OCI-LY3 (cell line): ENCODE measurements at regions not wholly inside any gene's neighbourhood (a gene's known extent, or its start where the extent isn't known, plus 50 kb on each side); places are given as distances from the start of the nearest gene placed in this dataset.

Experiments
- H2AFZ ChIP-seq: fragments of 200-600, 300-600 bp; shearing (Covaris generic); 2 replicates; pipeline ENCODE4 v1.6.0; 2014; ENCODE audit warnings: antibody characterized with exemption, low read depth, low read length
- H3K27ac ChIP-seq: fragments of 200-600, 300-600 bp; sonication (generic); 2 replicates; pipeline ENCODE4 v1.5.1; 2014; ENCODE audit warnings: mild to moderate bottlenecking, low read length, moderate library complexity, mixed read lengths
- H3K27me3 ChIP-seq: fragments of 200-600, 300-600 bp; sonication (generic); 2 replicates; pipeline ENCODE4 v1.6.1; 2014; ENCODE audit warnings: low read depth, low read length, mixed read lengths
- H3K36me3 ChIP-seq: fragments of 200-600, 300-600 bp; sonication (generic); replicated peaks from 2 replicates; pipeline ENCODE3; 2014; ENCODE audit warnings: low read depth, low read length, mixed read lengths
- H3K4me1 ChIP-seq: fragments of 300-600, 200-600 bp; sonication (generic); 2 replicates; pipeline ENCODE4 v1.6.1; 2014; ENCODE audit warnings: low read length, mixed read lengths
- H3K4me2 ChIP-seq: fragments of 200-600, 300-600 bp; sonication (generic); 2 replicates; pipeline ENCODE4 v1.6.1; 2014; ENCODE audit warnings: low read length, mixed read lengths
- H3K4me3 ChIP-seq: fragments of 300-600, 200-600 bp; sonication (generic); 2 replicates; pipeline ENCODE4 v1.5.1; 2014; ENCODE audit warnings: antibody characterized with exemption, mild to moderate bottlenecking, low read length, moderate library complexity
- H3K79me2 ChIP-seq: fragments of 300-600, 200-600 bp; shearing (Covaris generic); 2 replicates; pipeline ENCODE4 v1.6.1; 2014; ENCODE audit warnings: mild to moderate bottlenecking, low read length, mixed read lengths
- H3K9ac ChIP-seq: fragments of 300-600, 200-600 bp; shearing (Covaris generic); 2 replicates; pipeline ENCODE4 v1.6.0; 2014; ENCODE audit warnings: mild to moderate bottlenecking, low read length, moderate library complexity
- H3K9me3 ChIP-seq: fragments of 200-600, 300-600 bp; shearing (Covaris generic); 2 replicates; pipeline ENCODE4 v1.6.1; 2014; ENCODE audit warnings: low read length, mixed read lengths; ENCODE audit not compliant: insufficient read depth
- H4K20me1 ChIP-seq: fragments of 200-600, 300-600 bp; sonication (generic); 2 replicates; pipeline ENCODE4 v1.6.1; 2016; ENCODE audit warnings: low read length, mixed read lengths; ENCODE audit not compliant: insufficient read depth
- CTCF ChIP-seq: fragments of 200-600, 300-600 bp; sonication (generic); IDR thresholded peaks from 2 replicates; pipeline ENCODE4 v1.5.1; 2014; ENCODE audit warnings: antibody characterized with exemption, low read length, low read depth
- EZH2phosphoT487 ChIP-seq: fragments of 200-600 bp; shearing (Covaris generic); IDR thresholded peaks from 2 replicates; pipeline ENCODE4 v1.6.1; 2018; ENCODE audit warnings: antibody characterized with exemption, mixed run types, low read depth

- H3K4me2 ChIP-seq = no peak overlapping the region
- no peaks in the 10 kb centered on the region for H3K4me1 ChIP-seq
- H3K27ac ChIP-seq = no peak overlapping the region
- no peaks in the 10 kb centered on the region for H4K20me1 ChIP-seq
- H3K27me3 ChIP-seq = no peaks in the 10 kb centered on the region
- no peak overlapping the region for H2AFZ ChIP-seq
- H3K4me3 ChIP-seq = no peak overlapping the region
- TF ChIP-seq CTCF = no peak
- no peak for TF ChIP-seq EZH2phosphoT487
- H3K36me3 ChIP-seq = no peaks in the 10 kb centered on the region
- H3K9me3 ChIP-seq = no peaks in the 10 kb centered on the region
- no peaks in the 10 kb centered on the region for H3K79me2 ChIP-seq
- no peak overlapping the region for H3K9ac ChIP-seq
Observed at GRCh38 chrX:124665621-124666400, 319.4 kb downstream of the SH2D1A start.

GRCh38 chrX:124679199-124679598 is 332.8 kb downstream of the SH2D1A start:
- no peaks in the 10 kb centered on the region for H3K36me3 ChIP-seq
- H2AFZ ChIP-seq = no peak overlapping the region
- H3K27ac ChIP-seq = no peak overlapping the region
- H4K20me1 ChIP-seq = no peaks in the 10 kb centered on the region
- H3K4me2 ChIP-seq = no peak overlapping the region
- H3K79me2 ChIP-seq = no peaks in the 10 kb centered on the region
- no peaks in the 10 kb centered on the region for H3K27me3 ChIP-seq
- no peaks in the 10 kb centered on the region for H3K4me1 ChIP-seq
- no peak overlapping the region for H3K4me3 ChIP-seq
- no peak overlapping the region for H3K9ac ChIP-seq
- H3K9me3 ChIP-seq = no peaks in the 10 kb centered on the region
- no peak for TF ChIP-seq EZH2phosphoT487
- no peak for TF ChIP-seq CTCF

GRCh38 chrX:124680287-124680686 is 333.9 kb downstream of the SH2D1A start:
- no peaks in the 10 kb centered on the region for H3K27me3 ChIP-seq
- no peak overlapping the region for H2AFZ ChIP-seq
- H3K4me2 ChIP-seq = no peak overlapping the region
- no peak overlapping the region for H3K27ac ChIP-seq
- H3K9ac ChIP-seq = no peak overlapping the region
- TF ChIP-seq EZH2phosphoT487 (no peak), CTCF (no peak)
- no peaks in the 10 kb centered on the region for H3K36me3 ChIP-seq
- no peaks in the 10 kb centered on the region for H3K4me1 ChIP-seq
- no peaks in the 10 kb centered on the region for H3K79me2 ChIP-seq
- H3K4me3 ChIP-seq = no peak overlapping the region
- no peaks in the 10 kb centered on the region for H4K20me1 ChIP-seq
- no peaks in the 10 kb centered on the region for H3K9me3 ChIP-seq

- H4K20me1 ChIP-seq = no peaks in the 10 kb centered on the region
- H2AFZ ChIP-seq = no peak overlapping the region
- H3K9ac ChIP-seq = no peak overlapping the region
- no peaks in the 10 kb centered on the region for H3K9me3 ChIP-seq
- no peaks in the 10 kb centered on the region for H3K4me1 ChIP-seq
- TF ChIP-seq CTCF = no peak
- no peak for TF ChIP-seq EZH2phosphoT487
- H3K27me3 ChIP-seq = no peaks in the 10 kb centered on the region
- no peak overlapping the region for H3K4me2 ChIP-seq
- no peak overlapping the region for H3K4me3 ChIP-seq
- no peak overlapping the region for H3K27ac ChIP-seq
- no peaks in the 10 kb centered on the region for H3K36me3 ChIP-seq
- H3K79me2 ChIP-seq = no peaks in the 10 kb centered on the region
Observed at GRCh38 chrX:124690495-124690894, 344.1 kb downstream of the SH2D1A start.
